Hepatic stellate cell (primary cell): ENCODE measurements at regions not wholly inside any gene's neighbourhood (a gene's known extent, or its start where the extent isn't known, plus 50 kb on each side); places are given as distances from the start of the nearest gene placed in this dataset.

Experiments used
- DNase-seq: peaks from one replicate; pipeline ENCODE4 v3.0.0; 2011; ENCODE audit warnings: low spot score

GRCh38 chr10:117638200-117638599 lies 95.7 kb downstream of the EMX2 start:
- DNase-seq: no peak

GRCh38 chr10:117638664-117639200 lies 96.2 kb downstream of the EMX2 start:
- no peak for DNase-seq

GRCh38 chr10:117640406-117640805 lies 97.9 kb downstream of the EMX2 start:
- DNase-seq: no peak

GRCh38 chr10:117646718-117647117 lies 104.2 kb downstream of the EMX2 start:
- no peak for DNase-seq

- DNase-seq: no peak
These were observed 104.8 kb downstream of the EMX2 start for GRCh38 chr10:117647306-117647705.

GRCh38 chr10:117651121-117651520 lies 108.6 kb downstream of the EMX2 start:
- DNase-seq: no peak

GRCh38 chr10:117652228-117653169 lies 110.0 kb downstream of the EMX2 start:
- DNase-seq: no peak

- no peak for DNase-seq
These were observed 110.6 kb downstream of the EMX2 start for GRCh38 chr10:117653170-117653515.

GRCh38 chr10:117654105-117654504 lies 111.6 kb downstream of the EMX2 start:
- DNase-seq: no peak

GRCh38 chr10:117656385-117657367 lies 114.1 kb downstream of the EMX2 start:
- DNase-seq: no peak

GRCh38 chr10:117661316-117661715 lies 118.8 kb downstream of the EMX2 start:
- no peak for DNase-seq

- DNase-seq: no peak
These were observed 119.6 kb downstream of the EMX2 start for GRCh38 chr10:117662126-117662525.

GRCh38 chr10:117662751-117663540 lies 120.4 kb downstream of the EMX2 start:
- no peak for DNase-seq

GRCh38 chr10:117663750-117664149 lies 121.2 kb downstream of the EMX2 start:
- DNase-seq: no peak

- no peak for DNase-seq
These were observed 121.7 kb downstream of the EMX2 start for GRCh38 chr10:117664288-117664687.

- no peak for DNase-seq
These were observed 123.6 kb downstream of the EMX2 start for GRCh38 chr10:117666166-117666565.

- DNase-seq: no peak
These were observed 124.4 kb downstream of the EMX2 start for GRCh38 chr10:117666965-117667364.

GRCh38 chr10:117667831-117668230 lies 125.3 kb downstream of the EMX2 start:
- no peak for DNase-seq

- DNase-seq: no peak
These were observed 125.9 kb downstream of the EMX2 start for GRCh38 chr10:117668327-117669008.

GRCh38 chr10:117669122-117669521 lies 126.6 kb downstream of the EMX2 start:
- DNase-seq: no peak
